ENCODE measurements at regions not wholly inside any gene's neighbourhood (a gene's known extent, or its start where the extent isn't known, plus 50 kb on each side); places are given as distances from the start of the nearest gene placed in this dataset.

- no peak overlapping the region for H3K4me3 ChIP-seq (replicated peaks in 1 of 2; ENCODE audit: low read depth in 2 of 2, low read length in 2 of 2)
- TF ChIP-seq CTCF (IDR thresholded peaks at IDR 0.05; ENCODE audit: low read depth, low read length), result no peak
- no peak for DNase-seq (ENCODE audit: low read depth in 2 of 2)
Observed at GRCh38 chr4:144202081-144202480, 61.6 kb upstream of the GYPA start.

GRCh38 chr4:144203155-144203554 is 62.6 kb upstream of the GYPA start:
- no peak for TF ChIP-seq CTCF (IDR thresholded peaks at IDR 0.05; ENCODE audit: low read depth, low read length)
- no peak for DNase-seq (ENCODE audit: low read depth in 2 of 2)
- H3K4me3 ChIP-seq (replicated peaks in 1 of 2; ENCODE audit: low read depth in 2 of 2, low read length in 2 of 2), result no peak overlapping the region

- no peak overlapping the region for H3K4me3 ChIP-seq (replicated peaks in 1 of 2; ENCODE audit: low read depth in 2 of 2, low read length in 2 of 2)
- no peak for TF ChIP-seq CTCF (IDR thresholded peaks at IDR 0.05; ENCODE audit: low read depth, low read length)
- no peak for DNase-seq (ENCODE audit: low read depth in 2 of 2)
Observed at GRCh38 chr4:144204431-144204830, 63.9 kb upstream of the GYPA start.

- no peak overlapping the region for H3K4me3 ChIP-seq (replicated peaks in 1 of 2; ENCODE audit: low read depth in 2 of 2, low read length in 2 of 2)
- no peak for TF ChIP-seq CTCF (IDR thresholded peaks at IDR 0.05; ENCODE audit: low read depth, low read length)
- no peak for DNase-seq (ENCODE audit: low read depth in 2 of 2)
Observed at GRCh38 chr4:144206711-144207110, 66.2 kb upstream of the GYPA start.

- no peak overlapping the region for H3K4me3 ChIP-seq (replicated peaks in 1 of 2; ENCODE audit: low read depth in 2 of 2, low read length in 2 of 2)
- no peak for DNase-seq (ENCODE audit: low read depth in 2 of 2)
- TF ChIP-seq CTCF (IDR thresholded peaks at IDR 0.05; ENCODE audit: low read depth, low read length), result no peak
Observed at GRCh38 chr4:144208074-144208473, 67.6 kb upstream of the GYPA start.

GRCh38 chr4:144209491-144209890 is 69.0 kb upstream of the GYPA start:
- no peak for TF ChIP-seq CTCF (IDR thresholded peaks at IDR 0.05; ENCODE audit: low read depth, low read length)
- H3K4me3 ChIP-seq (replicated peaks in 1 of 2; ENCODE audit: low read depth in 2 of 2, low read length in 2 of 2), result no peak overlapping the region
- no peak for DNase-seq (ENCODE audit: low read depth in 2 of 2)

GRCh38 chr4:144213371-144213770 is 72.9 kb upstream of the GYPA start:
- DNase-seq (ENCODE audit: low read depth in 2 of 2), result no peak
- H3K4me3 ChIP-seq (replicated peaks in 1 of 2; ENCODE audit: low read depth in 2 of 2, low read length in 2 of 2), result no peak overlapping the region
- no peak for TF ChIP-seq CTCF (IDR thresholded peaks at IDR 0.05; ENCODE audit: low read depth, low read length)

All from cardiac fibroblast (primary cell).